OCI-LY7 (cell line): ENCODE measurements at regions not wholly inside any gene's neighbourhood (a gene's known extent, or its start where the extent isn't known, plus 50 kb on each side); places are given as distances from the start of the nearest gene placed in this dataset.

ENCODE experiments used
- EZH2phosphoT487 ChIP-seq: fragments of 200-600 bp; sonication (generic); IDR thresholded peaks from 2 replicates; pipeline ENCODE4 v1.6.1; 2018; ENCODE audit warnings: low read depth, borderline replicate concordance, mild to moderate bottlenecking, mixed run types, antibody characterized with exemption, low read length, moderate library complexity, mixed read lengths
- TF ChIP-seq, protein P1 (sequence below): fragments of 200-600 bp; sonication (generic); conservative IDR thresholded peaks from 2 replicates; pipeline ENCODE4 v1.5.1; 2014; ENCODE audit warnings: mild to moderate bottlenecking, antibody characterized with exemption, low read length, moderate library complexity, mixed read lengths

DNA sequence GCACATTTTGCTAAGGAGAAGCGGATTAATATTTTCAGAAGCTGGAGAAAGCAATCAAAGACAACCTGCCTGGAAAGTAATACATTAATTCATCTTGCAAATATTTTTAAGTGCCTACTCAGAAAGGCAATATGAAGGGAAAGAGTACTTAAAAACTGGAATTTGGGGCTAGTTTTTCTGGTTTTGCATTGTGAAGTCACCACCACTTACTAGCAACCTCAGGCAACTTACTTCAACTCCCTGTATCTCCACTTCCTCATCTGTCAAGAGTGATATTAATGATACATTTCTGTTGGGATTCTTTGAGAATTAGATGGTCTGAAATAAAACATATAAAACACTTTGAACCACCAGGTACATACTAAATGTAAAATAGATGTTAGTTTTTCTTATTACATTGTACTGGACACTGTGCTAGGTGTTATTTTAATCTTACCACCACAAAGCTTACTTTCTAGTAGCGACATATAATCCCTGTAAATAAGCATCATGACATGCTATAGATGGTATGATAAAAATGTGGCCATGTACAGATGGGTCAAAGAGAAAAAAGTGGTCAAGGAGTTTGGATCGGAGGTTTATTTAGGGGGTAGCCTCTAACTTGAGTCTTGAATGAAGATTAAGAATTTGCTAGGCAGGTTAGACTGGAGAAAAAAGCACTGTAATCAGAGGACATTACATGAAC is 101.2 kb downstream of the SPRY2 start:
- TF ChIP-seq, protein P1, sequence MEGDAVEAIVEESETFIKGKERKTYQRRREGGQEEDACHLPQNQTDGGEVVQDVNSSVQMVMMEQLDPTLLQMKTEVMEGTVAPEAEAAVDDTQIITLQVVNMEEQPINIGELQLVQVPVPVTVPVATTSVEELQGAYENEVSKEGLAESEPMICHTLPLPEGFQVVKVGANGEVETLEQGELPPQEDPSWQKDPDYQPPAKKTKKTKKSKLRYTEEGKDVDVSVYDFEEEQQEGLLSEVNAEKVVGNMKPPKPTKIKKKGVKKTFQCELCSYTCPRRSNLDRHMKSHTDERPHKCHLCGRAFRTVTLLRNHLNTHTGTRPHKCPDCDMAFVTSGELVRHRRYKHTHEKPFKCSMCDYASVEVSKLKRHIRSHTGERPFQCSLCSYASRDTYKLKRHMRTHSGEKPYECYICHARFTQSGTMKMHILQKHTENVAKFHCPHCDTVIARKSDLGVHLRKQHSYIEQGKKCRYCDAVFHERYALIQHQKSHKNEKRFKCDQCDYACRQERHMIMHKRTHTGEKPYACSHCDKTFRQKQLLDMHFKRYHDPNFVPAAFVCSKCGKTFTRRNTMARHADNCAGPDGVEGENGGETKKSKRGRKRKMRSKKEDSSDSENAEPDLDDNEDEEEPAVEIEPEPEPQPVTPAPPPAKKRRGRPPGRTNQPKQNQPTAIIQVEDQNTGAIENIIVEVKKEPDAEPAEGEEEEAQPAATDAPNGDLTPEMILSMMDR = no peak
- TF ChIP-seq EZH2phosphoT487 = no peak
